ENCODE measurements at regions not wholly inside any gene's neighbourhood (a gene's known extent, or its start where the extent isn't known, plus 50 kb on each side); places are given as distances from the start of the nearest gene placed in this dataset.

DNA sequence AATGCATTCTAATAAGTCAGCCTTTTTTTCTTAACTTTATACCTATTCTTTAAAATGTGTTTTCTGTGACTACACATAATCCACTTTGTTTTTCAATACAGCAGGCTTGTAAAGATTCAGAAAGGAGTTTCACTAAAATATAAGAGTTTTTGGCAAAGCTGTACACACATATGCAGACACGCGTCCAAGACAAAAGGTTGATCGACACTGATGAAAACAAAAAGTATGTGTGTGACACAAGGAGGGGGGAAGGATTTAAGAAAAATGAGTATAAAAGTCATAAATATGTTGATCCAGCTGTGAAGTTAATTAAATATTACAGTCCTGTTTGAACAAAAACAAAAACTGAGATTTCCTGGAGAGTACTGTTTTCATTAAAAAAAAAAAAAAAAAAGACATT lies 294.5 kb upstream of the RARB start:
- no peak overlapping the region for H2AFZ ChIP-seq (ENCODE audit: low read length)
- H3K36me3 ChIP-seq (ENCODE audit: control insufficient read depth in 2 of 4, insufficient read depth in 4 of 4, low read length in 3 of 4): peaks cover 0 to 4% (median 0%) of the 10 kb centered on the region in 4 experiments; a peak in 1 of 8 replicates
- peaks cover 0 to 10% of the 10 kb centered on the region in 2 experiments; a peak in 1 of 4 replicates for H3K9me3 ChIP-seq (ENCODE audit: insufficient read depth in 2 of 2, low read depth in 1 of 2, low read length in 1 of 2)
- H2BK12ac ChIP-seq (ENCODE audit: low read depth, low read length): no peak overlapping the region
- H3K27ac ChIP-seq (ENCODE audit: low read depth, low read length): no peak overlapping the region
- no peak overlapping the region for H3K14ac ChIP-seq (ENCODE audit: insufficient read length)
- no peak overlapping the region for H4K5ac ChIP-seq (ENCODE audit: insufficient read length, low read depth, low read length)
- H3K23ac ChIP-seq (ENCODE audit: insufficient read length): no peak overlapping the region
- no peak overlapping the region for H2AK5ac ChIP-seq (ENCODE audit: low read depth, low read length)
- H3K18ac ChIP-seq (ENCODE audit: extremely low read depth, low read length): no peak overlapping the region
- H2BK120ac ChIP-seq (replicated peaks; ENCODE audit: low read depth, low read length): no peak overlapping the region
- WGBS, 2 experiments (ENCODE audit: extremely low coverage in 1 of 2, insufficient coverage in 1 of 2, insufficient read length in 1 of 2, insufficient replicate concordance in 2 of 2, low coverage in 1 of 2, low lambda C conversion rate in 2 of 2, missing lambda C conversion rate in 1 of 2): 100% methylated on average over 3 of the region's 3 CpGs; no CpG with 5 or more reads in 1 of the 2 experiments
- no peak overlapping the region for H2BK20ac ChIP-seq (ENCODE audit: low read length)
- H3K79me2 ChIP-seq (ENCODE audit: control insufficient read depth in 1 of 2, insufficient read depth in 2 of 2, low read length in 2 of 2): no peaks in the 10 kb centered on the region
- H3K79me1 ChIP-seq (ENCODE audit: low read depth, low read length): no peaks in the 10 kb centered on the region
- H3K9ac ChIP-seq (replicated peaks in 1 of 4; ENCODE audit: extremely low read depth in 1 of 4, low read depth in 3 of 4, low read length in 3 of 4): no peak overlapping the region
- FAIRE-seq: no peak
- no peak overlapping the region for H2BK15ac ChIP-seq (ENCODE audit: low read length)
- ChIA-PET POLR2A (ENCODE audit: partially characterized antibody) (no interaction called here), CTCF (ENCODE audit: partially characterized antibody) (interaction anchor here (1.0 to 1.8 kb wide), 2 partner anchors 27 to 397 kb away, joined by 3 to 4 read pairs; no protein-coding TSS in a partner anchor)
- H3K27me3 ChIP-seq (replicated peaks in 1 of 4; ENCODE audit: control insufficient read depth in 3 of 4, extremely low read depth in 1 of 4, insufficient read depth in 3 of 4, low read length in 3 of 4): no peaks in the 10 kb centered on the region
- H4K91ac ChIP-seq (replicated peaks; ENCODE audit: insufficient read length, low read length): no peak overlapping the region
- H3K23me2 ChIP-seq (ENCODE audit: low read depth, low read length): no peaks in the 10 kb centered on the region
- H3K4me3 ChIP-seq (ENCODE audit: extremely low read depth in 1 of 4, insufficient read depth in 2 of 4, low read depth in 3 of 4, low read length in 4 of 4): no peak overlapping the region
- H4K8ac ChIP-seq (ENCODE audit: extremely low read depth, insufficient read depth, low read length): no peak overlapping the region
- H3K56ac ChIP-seq (replicated peaks; ENCODE audit: insufficient read length, low read depth, low read length): no peak overlapping the region
- DNase-seq (ENCODE audit: low read depth in 1 of 2, low spot score in 2 of 2): no peak
- no peaks in the 10 kb centered on the region for H4K20me1 ChIP-seq (replicated peaks in 1 of 2; ENCODE audit: control insufficient read depth in 1 of 2, insufficient read depth in 2 of 2, low read length in 2 of 2)
- H3K4me1 ChIP-seq (replicated peaks in 1 of 4; ENCODE audit: control insufficient read depth in 3 of 4, insufficient read depth in 4 of 4, low read length in 3 of 4): no peaks in the 10 kb centered on the region; a peak in 1 of 7 replicates
- no peak overlapping the region for H3K4me2 ChIP-seq (ENCODE audit: insufficient read depth in 1 of 2, low read depth in 2 of 2, low read length in 2 of 2)
- no peak overlapping the region for H3K4ac ChIP-seq (replicated peaks; ENCODE audit: insufficient read length, low read depth, low read length)
- no peak overlapping the region for H2BK5ac ChIP-seq (ENCODE audit: low read depth, low read length)
- TF ChIP-seq HDAC2 (IDR thresholded peaks at IDR 0.05; ENCODE audit: borderline replicate concordance in 1 of 2, low read depth in 2 of 2, low read length in 2 of 2): no peak

Measured in H1 (cell line).